GM18520 (cell line): ENCODE measurements at regions not wholly inside any gene's neighbourhood (a gene's known extent, or its start where the extent isn't known, plus 50 kb on each side); places are given as distances from the start of the nearest gene placed in this dataset.
"Not testable (repeated sequence)": the region's sequence is repeated elsewhere in the genome, so short reads cannot be mapped to it uniquely, and the experiment has no call there.

ENCODE experiments used
- ATAC-seq: cut with Tn5 transposase; IDR thresholded peaks from one replicate; pipeline ENCODE4 v1.9.1; 2021; ENCODE audit not compliant: unreplicated experiment

DNA sequence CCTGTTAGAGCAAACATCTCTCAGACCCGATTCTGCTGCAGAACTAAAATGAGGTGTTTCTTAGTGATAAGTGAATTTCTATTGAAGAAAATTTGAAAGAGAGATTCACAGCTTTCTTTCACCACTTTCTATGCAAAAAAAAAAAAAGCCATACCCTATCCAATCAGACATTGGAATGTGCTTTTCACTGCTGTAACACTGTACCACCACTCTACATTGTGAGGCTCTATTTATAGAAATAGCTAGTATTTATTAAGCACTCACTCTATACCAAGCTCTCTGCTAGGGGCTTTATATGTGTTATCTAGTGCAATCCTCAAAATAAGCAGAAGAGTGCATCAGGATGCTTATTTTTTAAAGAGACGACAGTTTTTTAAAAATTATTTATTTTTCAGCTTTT lies 580.6 kb upstream of the VRK2 start:
- ATAC-seq, result no peak

DNA sequence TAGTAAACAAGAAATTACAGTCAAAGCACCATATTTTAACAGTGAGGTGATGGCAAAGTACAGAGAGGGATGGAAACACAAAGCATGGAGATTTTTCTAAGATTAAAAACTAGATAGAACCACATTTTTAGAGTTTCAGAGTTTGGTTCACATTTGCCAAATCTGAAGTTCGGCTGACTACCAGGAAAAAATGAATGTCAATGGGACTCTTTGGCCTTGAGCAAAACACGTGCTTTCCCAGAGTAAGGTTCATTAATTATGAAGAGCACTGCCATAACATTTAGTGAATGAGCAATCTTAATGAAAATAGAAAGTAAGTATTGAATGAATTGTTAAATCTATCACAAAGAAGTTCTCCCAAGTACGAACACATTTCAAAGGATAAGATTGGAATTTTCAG lies 571.2 kb upstream of the VRK2 start:
- no peak for ATAC-seq

DNA sequence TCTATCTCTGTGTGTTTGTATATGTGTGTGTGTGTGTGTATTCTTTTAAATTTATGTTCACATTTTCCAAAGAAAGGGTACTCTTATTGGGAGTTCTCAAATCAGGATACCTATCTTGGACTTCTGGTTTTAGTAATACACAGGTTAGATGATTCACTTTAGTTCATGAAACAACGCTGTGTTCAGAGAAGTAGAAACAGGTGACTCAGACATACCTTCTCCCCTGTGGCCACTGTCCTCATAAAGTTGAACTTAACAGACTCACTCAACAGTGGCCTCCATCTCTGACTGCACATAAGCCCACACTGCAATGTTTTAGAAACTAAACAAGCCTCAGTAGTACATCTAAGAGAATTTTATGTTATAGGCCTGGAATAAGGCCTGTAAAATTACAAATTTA lies 566.6 kb upstream of the VRK2 start:
- ATAC-seq, result no peak

DNA sequence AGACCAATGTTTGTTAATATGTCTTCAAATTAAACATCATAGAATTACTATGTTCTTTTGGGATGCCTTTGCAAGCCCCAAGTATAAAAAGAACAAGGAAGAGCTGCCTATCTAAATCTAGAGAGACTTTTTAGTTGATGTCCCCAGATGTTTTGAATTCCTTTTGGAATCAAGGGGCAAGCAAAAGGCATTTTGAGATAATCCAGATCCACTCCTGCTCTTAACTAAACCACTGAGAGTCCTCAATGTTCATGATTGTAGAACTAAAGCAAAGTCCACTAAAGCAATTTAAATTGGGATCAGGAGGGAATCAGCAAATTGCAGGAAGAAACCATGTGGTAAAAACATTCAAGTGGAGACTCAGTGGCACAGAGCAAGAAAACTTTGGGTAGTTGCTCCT lies 558.5 kb upstream of the VRK2 start:
- no peak for ATAC-seq

DNA sequence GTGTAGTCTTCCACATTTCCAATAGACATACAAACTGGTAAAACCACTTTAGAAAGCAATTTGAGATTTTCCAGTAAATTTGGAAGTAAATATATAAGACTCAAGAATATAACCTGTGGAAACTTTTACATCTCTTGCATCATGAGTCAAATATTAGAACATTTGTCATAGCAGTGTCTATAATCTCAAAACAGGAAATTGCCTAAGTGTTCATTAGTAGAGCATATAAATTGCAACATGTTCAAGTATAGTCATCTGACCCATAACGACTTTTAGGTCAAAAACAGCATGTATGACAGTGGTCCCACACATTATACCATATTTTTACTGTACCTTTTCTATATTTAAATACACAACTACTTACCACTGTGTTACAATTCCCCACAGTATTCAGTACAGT lies 555.9 kb upstream of the VRK2 start:
- ATAC-seq, result no peak

DNA sequence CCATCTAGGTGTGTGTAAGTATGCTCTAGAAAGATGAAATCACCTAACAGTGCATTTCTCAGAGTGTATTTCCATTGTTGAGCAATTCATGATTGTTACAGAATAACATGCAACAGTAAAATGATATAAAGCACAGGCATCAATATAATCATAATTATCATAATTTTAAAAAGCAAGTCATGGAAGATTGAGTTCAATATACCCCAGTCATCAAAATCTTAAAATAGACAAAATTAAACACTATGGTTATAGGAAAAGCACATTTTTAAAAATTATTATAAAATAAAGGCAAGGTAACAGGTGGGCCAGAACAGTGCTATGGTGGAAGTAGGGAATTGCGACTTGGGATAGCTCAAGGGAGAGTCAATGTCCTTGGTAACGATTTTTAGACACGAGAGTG lies 555.4 kb upstream of the VRK2 start:
- no peak for ATAC-seq

DNA sequence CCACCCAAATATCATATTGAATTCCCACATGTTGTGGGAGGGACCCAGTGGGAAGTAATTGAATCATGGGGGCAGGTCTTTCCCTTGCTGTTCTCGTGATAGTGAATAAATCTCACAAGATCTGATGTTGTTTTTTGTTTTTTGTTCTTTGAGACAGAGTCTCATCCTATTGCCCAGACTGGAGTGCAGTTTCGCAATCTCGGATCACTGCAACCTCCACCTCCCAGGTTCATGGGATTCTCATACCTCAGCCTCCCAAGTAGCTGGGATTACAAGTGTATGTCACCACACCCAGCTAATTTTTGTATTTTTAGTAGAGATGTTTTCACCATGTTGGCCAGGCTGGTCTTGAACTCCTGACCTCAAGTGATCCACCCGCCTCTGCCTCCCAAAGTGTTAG lies 552.6 kb upstream of the VRK2 start:
- ATAC-seq, result not testable (repeated sequence)

DNA sequence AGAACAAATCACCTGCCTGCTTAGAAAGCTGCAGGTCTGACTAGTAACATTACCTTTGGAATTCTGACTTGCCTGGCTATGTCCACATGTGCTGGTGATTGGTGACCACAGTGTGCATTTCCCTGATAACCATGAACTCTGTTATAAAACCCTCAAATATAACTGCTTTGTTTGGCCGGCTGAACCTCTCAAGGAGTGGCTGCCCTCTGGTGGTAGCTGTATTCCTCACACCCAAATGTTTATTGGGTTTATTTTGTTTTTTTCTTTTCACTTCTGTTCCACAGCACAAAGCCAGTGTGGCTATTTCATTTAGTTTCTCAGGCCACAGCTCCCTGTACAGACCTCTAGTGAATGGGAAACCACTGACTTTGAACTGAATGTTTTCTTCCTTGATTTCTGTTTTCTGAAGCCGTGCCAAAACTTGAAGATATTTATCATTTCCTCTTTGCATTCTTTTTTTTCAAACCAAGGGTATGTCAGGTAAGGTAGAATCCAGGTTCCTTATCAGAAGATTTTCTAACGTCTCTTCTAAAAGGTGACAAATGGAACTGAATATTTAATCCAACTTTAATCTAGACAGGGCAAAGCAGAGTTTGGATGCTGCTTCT lies 549.0 kb upstream of the VRK2 start:
- ATAC-seq, result peak; percentile 37

DNA sequence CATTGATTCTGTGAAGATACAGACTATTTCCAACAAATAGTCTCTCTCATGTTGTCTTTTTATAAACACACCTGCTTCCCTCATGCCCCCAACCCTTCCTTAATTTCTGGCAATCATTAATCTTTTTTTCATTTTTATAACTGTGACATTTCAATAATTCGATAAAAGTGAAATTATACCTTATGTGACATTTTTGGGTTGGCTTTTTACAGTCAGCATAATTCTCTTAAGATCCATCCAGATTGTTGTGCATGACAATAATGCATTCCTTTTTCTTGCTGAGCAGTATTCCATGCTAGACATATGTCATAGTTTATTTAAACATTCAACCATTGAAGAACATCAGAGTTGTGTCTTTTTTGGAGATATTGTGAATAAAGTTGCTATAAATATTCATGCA lies 541.8 kb upstream of the VRK2 start:
- no peak for ATAC-seq

DNA sequence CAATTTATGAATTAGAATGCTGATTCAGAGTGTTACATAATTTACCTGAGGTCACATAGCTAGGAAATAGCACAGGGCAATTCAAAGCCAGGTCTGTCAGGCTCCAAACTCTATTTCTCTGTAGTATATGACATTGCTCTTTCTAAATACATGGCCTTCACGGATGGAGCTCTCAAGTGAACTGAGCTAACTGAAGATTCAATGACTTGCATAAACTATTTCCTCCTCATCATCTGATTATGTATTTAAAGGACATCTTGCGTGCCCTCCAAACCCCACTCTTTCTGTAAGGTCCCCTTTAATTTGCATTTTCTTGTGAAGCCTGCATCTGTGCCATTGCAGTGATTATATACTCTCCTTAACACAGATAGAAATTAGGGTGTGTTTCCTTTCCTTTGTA lies 537.4 kb upstream of the VRK2 start:
- no peak for ATAC-seq

DNA sequence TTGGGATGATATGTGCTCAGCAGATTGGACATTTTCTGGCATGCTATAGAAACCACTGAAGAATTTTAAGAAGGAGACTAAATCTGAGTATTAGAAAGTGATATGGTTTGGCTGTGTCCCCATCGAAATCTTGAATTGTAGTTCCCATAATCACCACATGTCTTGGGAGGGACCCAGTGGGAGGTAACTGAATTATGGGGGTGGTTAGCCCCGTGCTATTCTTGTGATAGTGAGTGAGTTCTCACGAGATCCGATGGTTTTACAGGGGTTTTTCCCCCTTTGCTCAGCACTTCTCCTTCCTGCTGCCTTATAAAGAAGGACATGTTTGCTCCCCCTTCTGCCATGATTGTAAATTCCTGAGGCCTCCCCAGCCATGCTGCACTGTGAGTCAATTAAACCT lies 535.9 kb upstream of the VRK2 start:
- ATAC-seq, result no peak

DNA sequence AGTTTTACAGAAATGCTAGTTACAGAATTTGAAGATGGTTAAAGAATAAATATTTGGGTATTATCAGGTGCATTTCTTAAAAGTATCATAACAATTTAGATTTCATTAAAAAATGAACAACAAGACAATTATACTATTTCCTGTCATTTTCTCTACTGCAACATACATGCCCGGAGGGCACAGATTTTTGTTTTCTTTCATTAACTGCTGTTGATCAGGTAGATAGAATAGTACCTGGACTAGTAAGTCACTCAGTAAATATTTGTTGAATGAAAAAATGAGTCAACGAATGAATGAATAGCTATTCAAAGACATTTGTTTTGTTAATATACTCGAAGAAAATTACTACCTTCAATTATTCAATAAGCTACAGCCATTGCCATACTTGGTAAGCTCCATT lies 531.2 kb upstream of the VRK2 start:
- no peak for ATAC-seq

DNA sequence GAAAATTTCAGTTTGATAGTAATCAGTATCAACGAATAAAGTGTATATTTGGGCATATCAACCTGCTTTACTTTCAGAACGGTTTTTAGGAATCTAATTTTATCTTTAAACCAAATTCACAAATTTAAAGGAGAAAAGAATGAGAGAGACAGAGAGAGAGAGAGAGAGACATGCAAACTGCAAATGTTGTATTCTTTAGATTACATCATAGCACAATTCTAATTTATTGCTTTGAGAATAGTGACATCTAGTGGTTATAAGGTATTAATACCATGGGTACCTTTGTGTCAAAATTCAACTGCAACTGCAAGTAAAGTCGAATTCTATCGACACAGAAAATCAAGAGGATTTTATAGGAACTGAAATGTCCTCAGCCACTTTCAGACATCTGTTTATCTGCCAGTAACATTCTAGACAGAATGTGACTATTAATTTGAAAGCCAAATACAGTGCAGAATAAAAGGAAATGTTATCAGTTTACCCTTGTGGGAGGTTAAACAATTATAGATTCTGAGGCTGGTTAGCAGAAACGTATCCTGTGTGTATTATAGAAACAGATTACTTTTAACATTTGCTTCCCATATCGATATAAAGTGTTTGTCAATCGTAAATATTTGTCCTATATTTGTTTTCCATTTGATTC lies 529.8 kb upstream of the VRK2 start:
- ATAC-seq, result peak; percentile 87

DNA sequence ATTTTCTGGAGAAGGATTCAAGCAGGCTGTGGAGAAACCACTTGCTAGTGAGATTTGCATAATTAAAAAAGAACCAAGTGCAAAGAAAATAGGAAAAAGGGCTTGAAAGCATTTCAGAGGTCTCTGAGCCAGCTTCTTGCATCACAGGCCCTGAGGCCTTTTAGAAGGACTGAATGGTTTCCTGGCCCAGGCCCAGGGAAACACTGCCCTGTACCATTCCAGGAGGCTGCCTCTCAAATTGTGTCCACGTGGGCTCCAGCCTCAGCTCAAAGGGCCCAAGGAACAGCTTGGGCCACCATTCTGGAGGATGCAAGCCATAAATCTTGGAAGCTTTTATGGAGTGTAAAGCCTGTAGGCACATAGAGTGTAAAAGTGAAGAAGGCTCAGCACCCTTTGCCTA lies 523.3 kb upstream of the VRK2 start:
- no peak for ATAC-seq

DNA sequence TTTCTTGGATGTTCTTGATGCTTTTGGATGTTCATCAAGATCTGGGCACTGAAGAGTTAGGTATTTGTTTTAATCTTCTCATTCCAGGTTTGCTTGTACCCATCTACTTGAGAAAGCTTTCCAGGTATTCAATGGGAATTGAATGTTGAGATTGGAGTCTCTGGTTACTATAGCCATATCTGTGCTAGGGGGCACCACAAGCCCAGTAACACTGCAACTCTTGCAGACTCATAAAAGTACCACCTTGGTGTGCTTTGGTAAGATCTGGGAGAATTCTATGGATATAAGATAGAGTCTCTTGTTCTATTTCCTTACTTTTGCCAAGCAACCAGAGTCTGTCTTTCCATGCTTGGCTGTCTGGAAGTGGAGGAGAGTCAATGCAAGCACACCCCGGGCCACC lies 518.9 kb upstream of the VRK2 start:
- no peak for ATAC-seq

DNA sequence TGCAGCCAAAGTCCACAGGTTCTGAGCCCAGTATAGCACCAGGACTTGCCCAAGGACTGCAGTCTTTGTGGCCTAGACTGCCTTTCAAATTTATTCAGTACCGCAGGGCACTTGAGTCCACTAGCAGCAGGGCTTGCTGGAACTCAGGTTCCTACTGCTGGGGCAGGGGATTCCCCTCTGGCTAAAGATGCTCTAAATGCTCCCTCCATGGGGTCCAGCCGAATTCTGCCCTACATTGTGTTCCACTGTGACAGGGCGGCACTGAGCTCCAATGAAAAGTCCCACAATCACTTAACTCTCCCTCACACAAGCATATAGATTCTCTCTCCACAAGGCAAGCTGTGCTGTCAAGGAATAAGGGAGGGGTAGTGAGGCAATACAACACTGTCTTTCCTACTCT lies 518.1 kb upstream of the VRK2 start:
- no peak for ATAC-seq

DNA sequence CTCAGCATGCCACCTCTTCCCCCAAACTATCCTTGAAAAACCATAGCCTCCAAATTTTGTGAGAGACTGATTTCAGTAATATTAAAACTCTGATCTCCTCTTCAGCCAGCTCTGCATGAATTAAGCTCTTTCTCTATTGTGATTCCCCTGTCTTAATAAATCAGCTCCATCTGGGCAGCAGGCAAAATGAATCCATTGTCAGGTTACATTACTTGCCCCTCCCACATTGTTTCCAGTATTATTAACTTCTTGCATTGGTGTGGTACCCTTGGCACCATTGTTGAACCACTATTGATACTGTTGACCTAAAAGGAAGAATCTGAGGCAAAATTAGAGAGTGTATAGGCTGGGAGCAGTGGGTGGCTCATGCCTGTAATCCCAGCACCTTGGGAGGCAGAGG lies 512.2 kb upstream of the VRK2 start:
- no peak for ATAC-seq

DNA sequence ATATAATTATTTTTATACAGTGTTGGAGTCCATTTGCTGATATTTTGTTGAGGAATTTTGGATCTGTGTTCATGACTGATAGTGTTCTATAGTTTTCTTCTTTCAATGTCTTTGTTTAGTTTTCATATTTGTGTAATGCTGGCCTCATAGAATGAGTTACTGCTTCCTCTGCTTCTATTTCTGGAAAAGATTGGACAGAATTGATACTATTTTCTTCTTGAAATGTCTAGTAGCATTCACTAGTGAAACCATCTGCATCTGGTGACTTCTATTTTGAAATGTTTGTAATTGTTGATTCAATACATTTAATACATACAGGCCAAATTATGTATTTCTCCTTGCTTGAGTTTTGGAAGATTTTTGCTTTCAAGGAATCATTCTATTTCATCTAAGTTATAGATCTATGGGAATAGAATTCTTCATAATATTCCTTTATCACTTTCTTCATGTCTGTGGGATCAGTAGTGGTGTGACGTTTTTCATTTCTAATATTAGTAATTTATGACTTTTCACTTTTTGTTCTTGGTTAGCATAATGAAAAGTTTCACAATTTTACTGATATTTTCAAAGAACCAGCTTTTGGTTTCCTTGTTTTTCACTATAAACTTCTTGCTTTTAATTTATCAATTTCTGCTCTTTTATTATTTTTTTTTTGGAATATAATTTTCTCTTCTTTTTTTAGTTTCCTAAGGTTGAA lies 509.9 kb upstream of the VRK2 start:
- no peak for ATAC-seq

DNA sequence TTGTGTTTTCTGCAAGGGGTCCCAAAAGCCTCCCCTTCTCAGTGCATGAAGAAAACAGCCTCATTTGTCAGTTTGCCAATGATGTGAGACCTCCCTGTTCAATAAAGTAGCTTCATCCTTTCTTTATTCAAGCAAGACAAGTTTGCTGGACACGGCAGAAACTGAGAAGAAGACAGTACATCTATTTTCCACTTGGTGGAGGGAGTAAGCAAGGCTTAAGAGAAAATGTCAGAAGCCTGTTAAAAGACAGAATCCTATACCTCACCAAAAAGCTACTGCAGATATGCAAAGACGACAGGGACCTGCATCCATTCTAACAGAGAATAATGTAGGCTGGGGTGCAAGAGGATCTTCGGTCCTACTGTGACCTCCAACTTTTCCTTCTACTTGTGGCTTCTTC lies 506.8 kb upstream of the VRK2 start:
- ATAC-seq, result no peak

DNA sequence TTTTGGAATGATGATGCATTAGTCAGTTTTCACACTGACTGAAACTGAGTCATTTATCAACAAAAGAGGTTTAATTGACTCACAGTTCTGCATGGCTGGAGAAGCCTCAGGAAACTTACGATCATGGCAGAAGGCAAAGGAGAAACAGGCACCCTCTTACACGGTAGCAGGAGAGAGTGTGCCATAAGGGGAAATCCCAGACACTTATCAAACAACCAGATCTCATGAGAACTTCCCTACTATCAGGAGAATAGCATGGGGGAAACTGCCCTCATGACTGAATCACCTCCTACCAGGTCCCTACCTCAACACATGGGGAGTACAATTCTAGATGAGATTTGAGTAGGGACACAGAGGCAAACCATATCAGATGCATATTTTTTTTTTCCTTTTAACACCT lies 504.5 kb upstream of the VRK2 start:
- ATAC-seq, result no peak

DNA sequence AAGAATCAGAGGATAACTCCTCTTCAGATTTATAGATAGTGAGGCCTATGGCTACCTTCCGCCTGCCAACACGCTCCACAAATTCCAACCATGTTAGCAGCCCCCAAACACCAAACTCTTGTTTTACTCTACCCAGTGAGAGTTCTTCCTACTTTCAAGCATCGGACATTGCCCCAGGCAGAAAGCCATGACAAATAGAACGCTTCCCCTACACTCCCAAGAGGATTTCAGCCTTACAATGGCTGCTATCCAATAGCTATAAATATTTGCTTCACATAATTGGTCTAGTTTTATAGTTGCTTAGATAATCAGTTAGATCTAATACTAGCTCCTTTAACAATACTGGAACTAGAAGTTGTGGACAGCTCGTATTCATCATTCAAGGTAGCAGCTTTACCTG lies 503.4 kb upstream of the VRK2 start:
- no peak for ATAC-seq

DNA sequence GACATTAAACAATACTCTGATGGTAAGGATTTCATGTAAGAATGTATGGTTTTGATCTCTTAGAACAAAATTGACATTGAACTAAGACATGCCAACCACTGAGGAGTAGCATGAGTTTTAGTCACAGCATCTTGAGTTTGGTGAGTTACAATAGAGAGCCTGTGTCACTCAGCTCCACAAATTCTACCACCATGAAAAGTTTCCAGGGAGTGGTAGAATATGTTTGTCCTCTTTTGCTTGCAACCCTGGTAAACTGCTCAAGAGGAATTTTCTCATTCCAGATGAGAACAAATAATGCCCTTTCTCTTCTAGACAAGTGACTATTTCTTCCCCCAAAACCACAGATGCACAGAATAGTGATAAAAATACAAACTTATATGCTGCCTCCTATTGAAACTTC lies 502.0 kb upstream of the VRK2 start:
- no peak for ATAC-seq

DNA sequence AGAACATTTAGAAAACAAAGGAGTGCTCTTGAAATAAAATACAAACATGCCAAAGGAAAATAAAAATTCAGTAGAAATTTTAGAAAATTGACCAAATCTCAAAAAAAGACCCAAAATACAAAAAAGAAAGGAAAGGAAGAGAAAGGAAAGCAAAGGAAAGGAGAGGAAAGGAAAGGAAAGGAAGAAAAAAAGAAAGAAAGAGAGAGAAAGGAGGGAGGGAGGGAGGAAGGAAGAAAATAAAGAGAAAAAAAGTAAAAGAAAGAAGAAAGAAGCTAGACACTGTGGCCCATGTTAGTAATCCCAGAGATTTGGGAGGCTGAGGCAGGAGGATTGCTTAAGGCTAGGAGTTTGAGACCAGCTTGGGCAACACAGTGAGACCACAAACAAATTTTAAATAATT lies 500.1 kb upstream of the VRK2 start:
- ATAC-seq, result no peak
